Bronchial epithelial cell (primary cell): ENCODE measurements at regions not wholly inside any gene's neighbourhood (a gene's known extent, or its start where the extent isn't known, plus 50 kb on each side); places are given as distances from the start of the nearest gene placed in this dataset.
A peak's percentile ranks its signal among the peaks of the same experiment; 100 is the strongest.
"Not testable (repeated sequence)": the region's sequence is repeated elsewhere in the genome, so short reads cannot be mapped to it uniquely, and the experiment has no call there.

Experiments used
- DNase-seq: peaks from one replicate; pipeline ENCODE4 v3.0.0-alpha.2; 2010; ENCODE audit warnings: low read depth
- FAIRE-seq: peaks from 2 replicates; lab custom pipeline; 2011; peaks lifted over from hg19 to GRCh38; lab: Jason Lieb, UNC
- H3K27me3 ChIP-seq: 2 replicates; pipeline ENCODE4 v1.5.1; 2011; ENCODE audit warnings: low read length; ENCODE audit not compliant: control insufficient read depth, insufficient read depth
- H3K36me3 ChIP-seq: 2 replicates; pipeline ENCODE4 v1.5.1; 2011; ENCODE audit warnings: low read length; ENCODE audit not compliant: control insufficient read depth, insufficient read depth
- H3K4me3 ChIP-seq: 2 replicates; pipeline ENCODE4 v1.5.1; 2011; ENCODE audit warnings: mild to moderate bottlenecking, low read depth, low read length, control low read depth
- CTCF ChIP-seq: IDR thresholded peaks from 2 replicates; pipeline ENCODE4 v1.5.1; 2011; ENCODE audit warnings: mild to moderate bottlenecking, moderate library complexity, low read length, control low read depth, inconsistent platforms; ENCODE audit not compliant: insufficient read depth, severe bottlenecking

GRCh38 chrX:3960952-3961351, 247.5 kb upstream of the PRKX start:
- H3K27me3 ChIP-seq, result no peaks in the 10 kb centered on the region
- TF ChIP-seq CTCF, result no peak
- H3K4me3 ChIP-seq, result no peak overlapping the region
- no peak for DNase-seq
- FAIRE-seq, result no peak
- no peaks in the 10 kb centered on the region for H3K36me3 ChIP-seq

GRCh38 chrX:3951859-3952258, 238.4 kb upstream of the PRKX start:
- no peak for DNase-seq
- no peak for TF ChIP-seq CTCF
- no peaks in the 10 kb centered on the region for H3K27me3 ChIP-seq
- H3K36me3 ChIP-seq, result no peaks in the 10 kb centered on the region
- H3K4me3 ChIP-seq, result no peak overlapping the region
- no peak for FAIRE-seq

GRCh38 chrX:3950373-3950772, 236.9 kb upstream of the PRKX start:
- no peak overlapping the region for H3K4me3 ChIP-seq
- no peak for TF ChIP-seq CTCF
- DNase-seq (no peak), FAIRE-seq (no peak)
- no peaks in the 10 kb centered on the region for H3K36me3 ChIP-seq
- H3K27me3 ChIP-seq, result no peaks in the 10 kb centered on the region

GRCh38 chrX:3943965-3944364, 230.5 kb upstream of the PRKX start:
- Histone ChIP-seq H3K36me3 (no peaks in the 10 kb centered on the region), H3K4me3 (no peak overlapping the region), H3K27me3 (no peaks in the 10 kb centered on the region)
- DNase-seq (no peak), FAIRE-seq (no peak)
- no peak for TF ChIP-seq CTCF

- peak; percentile 2 for DNase-seq
- TF ChIP-seq CTCF, result no peak
- no peaks in the 10 kb centered on the region for H3K36me3 ChIP-seq
- H3K27me3 ChIP-seq, result no peaks in the 10 kb centered on the region
- H3K4me3 ChIP-seq, result no peak overlapping the region
- no peak for FAIRE-seq
These were observed 226.7 kb upstream of the PRKX start for GRCh38 chrX:3940000-3940610.

- no peak for TF ChIP-seq CTCF
- H3K27me3 ChIP-seq, result no peaks in the 10 kb centered on the region
- DNase-seq, result no peak
- no peak overlapping the region for H3K4me3 ChIP-seq
- H3K36me3 ChIP-seq, result no peaks in the 10 kb centered on the region
- FAIRE-seq, result no peak
These were observed 225.1 kb upstream of the PRKX start for GRCh38 chrX:3938587-3938986.

GRCh38 chrX:3935196-3935595, 221.7 kb upstream of the PRKX start:
- not testable (repeated sequence) for H3K4me3 ChIP-seq, H3K27me3 ChIP-seq, FAIRE-seq, H3K36me3 ChIP-seq, DNase-seq

- not testable (repeated sequence) for FAIRE-seq, H3K4me3 ChIP-seq, H3K27me3 ChIP-seq, DNase-seq, H3K36me3 ChIP-seq
These were observed 207.1 kb upstream of the PRKX start for GRCh38 chrX:3920424-3921017.
